ENCODE measurements at regions not wholly inside any gene's neighbourhood (a gene's known extent, or its start where the extent isn't known, plus 50 kb on each side); places are given as distances from the start of the nearest gene placed in this dataset.
A peak's percentile ranks its signal among the peaks of the same experiment; 100 is the strongest.
"Not testable (repeated sequence)": the region's sequence is repeated elsewhere in the genome, so short reads cannot be mapped to it uniquely, and the experiment has no call there.

- Mint-ChIP-seq H3K4me1 (ENCODE audit: low read depth) (no peaks in the 10 kb centered on the region), H3K36me3 (ENCODE audit: insufficient read depth) (no peaks in the 10 kb centered on the region), H3K27me3 (ENCODE audit: low read depth) (no peaks in the 10 kb centered on the region), H3K9me3 (no peaks in the 10 kb centered on the region), H3K4me3 (no peak overlapping the region)
- ATAC-seq (no peak), DNase-seq (no peak)
Measured at GRCh38 chr3:19016851-19017250, 131.5 kb upstream of the KCNH8 start.

- H3K9me3 Mint-ChIP-seq = no peaks in the 10 kb centered on the region
- H3K4me3 Mint-ChIP-seq = no peak overlapping the region
- no peak for DNase-seq
- H3K27me3 Mint-ChIP-seq (ENCODE audit: low read depth) = no peaks in the 10 kb centered on the region
- ATAC-seq = no peak
- H3K36me3 Mint-ChIP-seq (ENCODE audit: insufficient read depth) = no peaks in the 10 kb centered on the region
- H3K4me1 Mint-ChIP-seq (ENCODE audit: low read depth) = no peaks in the 10 kb centered on the region
Measured at GRCh38 chr3:19013879-19014278, 134.4 kb upstream of the KCNH8 start.

DNA sequence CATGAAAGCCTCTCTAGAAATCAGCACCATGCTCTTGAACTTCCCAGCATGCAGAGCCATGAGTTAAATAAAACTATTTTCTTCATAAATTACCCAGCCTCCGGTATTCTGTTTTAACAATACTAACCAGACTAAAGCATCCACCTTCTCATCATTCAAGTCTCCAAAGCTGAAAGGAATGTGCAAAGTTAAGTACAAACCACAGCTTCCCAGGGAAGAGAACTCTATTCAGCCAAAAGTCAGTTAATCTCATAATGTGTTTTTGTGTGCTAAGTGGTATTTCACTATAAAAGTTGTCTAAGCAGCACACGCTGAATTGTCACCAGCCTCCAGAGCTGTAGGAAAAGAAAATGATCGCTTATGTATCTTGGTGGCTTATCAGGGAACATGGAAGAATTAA is 135.5 kb upstream of the KCNH8 start:
- DNase-seq = no peak
- no peaks in the 10 kb centered on the region for H3K27me3 Mint-ChIP-seq (ENCODE audit: low read depth)
- H3K9me3 Mint-ChIP-seq = no peaks in the 10 kb centered on the region
- no peaks in the 10 kb centered on the region for H3K4me1 Mint-ChIP-seq (ENCODE audit: low read depth)
- no peak for ATAC-seq
- H3K36me3 Mint-ChIP-seq (ENCODE audit: insufficient read depth) = no peaks in the 10 kb centered on the region
- no peak overlapping the region for H3K4me3 Mint-ChIP-seq

GRCh38 chr3:19002606-19003005 is 145.7 kb upstream of the KCNH8 start:
- Mint-ChIP-seq H3K27me3 (ENCODE audit: low read depth) (no peaks in the 10 kb centered on the region), H3K9me3 (no peaks in the 10 kb centered on the region), H3K36me3 (ENCODE audit: insufficient read depth) (no peaks in the 10 kb centered on the region), H3K4me1 (ENCODE audit: low read depth) (no peaks in the 10 kb centered on the region), H3K4me3 (no peak overlapping the region)
- no peak for DNase-seq
- ATAC-seq = no peak

DNA sequence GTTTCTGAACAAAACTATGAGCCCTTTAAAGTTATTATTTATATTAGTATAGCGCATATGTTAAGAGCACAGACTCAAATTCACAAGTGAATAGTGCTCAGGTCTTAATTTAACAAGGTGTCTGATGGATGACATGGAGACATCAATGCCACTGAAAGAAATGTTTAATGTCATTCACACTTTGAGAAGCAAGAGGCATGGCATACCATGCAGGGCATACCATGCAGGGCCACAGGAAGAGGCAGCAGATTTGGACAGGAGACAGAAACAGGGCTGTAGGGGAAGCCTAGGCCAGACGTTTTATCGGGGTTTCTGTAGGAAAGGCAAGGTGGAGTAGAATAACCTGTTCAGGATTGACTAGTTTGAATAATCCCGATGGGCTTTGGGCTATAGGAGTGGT is 150.2 kb upstream of the KCNH8 start:
- no peak for ATAC-seq
- Mint-ChIP-seq H3K36me3 (ENCODE audit: insufficient read depth) (no peaks in the 10 kb centered on the region), H3K4me3 (no peak overlapping the region), H3K4me1 (ENCODE audit: low read depth) (no peaks in the 10 kb centered on the region), H3K9me3 (peaks cover 3% of the 10 kb centered on the region), H3K27me3 (ENCODE audit: low read depth) (peaks cover 4% of the 10 kb centered on the region)
- DNase-seq = no peak

DNA sequence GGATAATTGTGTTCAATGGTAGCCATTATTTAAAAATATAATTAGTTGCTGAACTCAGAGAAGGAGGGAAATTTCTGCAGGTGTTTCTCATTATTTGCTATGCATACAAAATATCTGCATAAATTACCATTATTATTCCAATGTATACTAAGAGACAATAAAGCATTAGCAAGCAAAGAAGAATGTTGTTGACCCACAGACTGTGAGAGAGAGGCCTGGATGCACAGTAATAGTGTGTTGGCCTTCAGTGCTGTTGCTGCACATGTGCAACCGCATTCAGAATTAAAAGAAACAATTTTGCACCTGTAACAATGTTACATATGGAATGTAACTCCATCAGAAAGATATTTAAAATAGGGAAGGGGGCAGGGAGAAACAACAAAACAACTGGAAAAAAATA is 155.6 kb upstream of the KCNH8 start:
- Mint-ChIP-seq H3K4me1 (ENCODE audit: low read depth) (peaks cover 14% of the 10 kb centered on the region), H3K36me3 (ENCODE audit: insufficient read depth) (no peaks in the 10 kb centered on the region), H3K27me3 (ENCODE audit: low read depth) (peaks cover 24% of the 10 kb centered on the region), H3K9me3 (peaks cover 3% of the 10 kb centered on the region), H3K4me3 (no peak overlapping the region)
- ATAC-seq (no peak), DNase-seq (no peak)

DNA sequence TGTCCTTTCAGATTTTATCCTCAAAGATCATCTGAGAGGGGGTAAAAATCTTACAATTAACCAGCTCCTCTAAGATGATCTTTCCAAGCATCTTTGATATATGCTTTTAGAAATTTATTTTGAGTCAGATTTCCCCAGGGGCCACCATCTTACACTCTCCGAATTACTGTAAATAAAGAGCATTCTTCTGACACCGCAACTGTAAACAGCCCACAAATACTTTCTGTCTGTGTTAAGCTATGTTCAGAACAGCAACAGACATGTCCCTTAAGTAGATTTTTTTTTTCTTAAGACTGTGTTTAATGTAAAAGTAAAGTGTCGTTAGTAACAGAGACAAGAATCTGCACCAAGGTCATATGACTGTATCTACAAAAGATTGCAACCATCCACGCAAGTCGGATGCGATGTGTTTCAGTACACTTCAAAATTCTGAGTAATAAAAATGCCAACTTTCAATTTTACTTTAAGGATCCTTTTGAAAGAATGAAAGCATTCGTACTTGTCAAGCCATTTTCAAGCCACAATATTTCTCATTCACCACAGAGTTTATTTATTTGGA is 159.0 kb upstream of the KCNH8 start:
- peaks cover 27% of the 10 kb centered on the region for H3K27me3 Mint-ChIP-seq (ENCODE audit: low read depth)
- no peak for DNase-seq
- peaks cover 14% of the 10 kb centered on the region for H3K4me1 Mint-ChIP-seq (ENCODE audit: low read depth)
- ATAC-seq = peak; percentile 72 to 85
- H3K36me3 Mint-ChIP-seq (ENCODE audit: insufficient read depth) = no peaks in the 10 kb centered on the region
- H3K9me3 Mint-ChIP-seq = no peaks in the 10 kb centered on the region
- H3K4me3 Mint-ChIP-seq = peak overlapping the region; percentile 40

DNA sequence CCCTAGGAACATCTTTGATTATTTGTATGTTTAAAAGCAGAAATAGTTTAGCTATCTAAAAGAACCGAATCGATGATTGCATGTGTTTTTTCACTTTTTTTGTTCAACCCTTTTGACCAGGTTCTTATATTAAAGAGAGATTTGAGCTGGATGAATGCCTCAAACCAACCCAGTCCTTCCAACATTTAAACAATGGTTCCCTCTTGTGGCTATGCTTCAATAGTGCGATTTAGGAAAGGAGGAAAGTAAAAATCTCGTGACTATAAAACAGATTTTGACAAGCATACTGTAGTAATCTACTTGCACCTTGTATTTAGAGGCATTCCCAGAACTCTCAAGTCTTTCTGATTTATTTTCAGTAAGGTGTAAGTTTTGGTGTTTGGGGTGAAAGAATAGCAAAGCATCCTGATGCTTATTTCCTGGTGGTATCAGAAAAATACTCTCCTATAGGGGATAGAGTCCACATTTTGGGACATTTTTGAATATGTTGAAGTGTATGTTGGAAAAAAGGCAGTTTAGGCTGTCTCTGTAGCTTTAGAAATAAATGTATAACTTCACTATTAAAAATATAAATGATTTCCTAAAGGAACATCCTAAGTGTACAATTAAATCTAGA is 159.6 kb upstream of the KCNH8 start:
- H3K9me3 Mint-ChIP-seq = no peaks in the 10 kb centered on the region
- DNase-seq (no peak), ATAC-seq (peak; percentile 54 to 65)
- H3K27me3 Mint-ChIP-seq (ENCODE audit: low read depth) = peaks cover 27% of the 10 kb centered on the region
- H3K4me1 Mint-ChIP-seq (ENCODE audit: low read depth) = peaks cover 14% of the 10 kb centered on the region
- H3K4me3 Mint-ChIP-seq = peak overlapping the region; percentile 12
- no peaks in the 10 kb centered on the region for H3K36me3 Mint-ChIP-seq (ENCODE audit: insufficient read depth)

GRCh38 chr3:18987862-18988447 is 160.4 kb upstream of the KCNH8 start:
- ATAC-seq (no peak), DNase-seq (no peak)
- no peaks in the 10 kb centered on the region for H3K36me3 Mint-ChIP-seq (ENCODE audit: insufficient read depth)
- H3K27me3 Mint-ChIP-seq (ENCODE audit: low read depth) = peaks cover 27% of the 10 kb centered on the region
- no peaks in the 10 kb centered on the region for H3K9me3 Mint-ChIP-seq
- H3K4me1 Mint-ChIP-seq (ENCODE audit: low read depth) = peaks cover 14% of the 10 kb centered on the region
- H3K4me3 Mint-ChIP-seq = no peak overlapping the region

DNA sequence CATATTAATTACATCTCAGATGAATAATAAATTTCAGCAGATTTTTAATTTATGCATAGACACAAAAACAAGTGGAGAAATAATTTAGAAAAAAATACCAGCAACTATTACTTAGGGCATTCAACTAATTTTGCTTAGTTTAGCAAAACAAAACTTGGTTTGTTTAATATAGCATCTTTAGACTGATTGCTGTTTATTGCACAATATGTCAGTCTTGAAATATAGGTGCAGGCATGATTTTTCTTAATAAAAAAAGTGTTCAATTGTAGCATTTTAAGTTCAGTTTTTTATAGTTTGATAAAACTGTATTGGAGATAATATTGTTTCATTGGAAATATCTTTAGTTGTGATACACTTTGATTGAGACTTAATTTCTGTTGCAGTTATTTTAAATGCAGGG is 161.2 kb upstream of the KCNH8 start:
- Mint-ChIP-seq H3K4me1 (ENCODE audit: low read depth) (peaks cover 14% of the 10 kb centered on the region), H3K4me3 (no peak overlapping the region), H3K36me3 (ENCODE audit: insufficient read depth) (no peaks in the 10 kb centered on the region), H3K27me3 (ENCODE audit: low read depth) (peaks cover 29% of the 10 kb centered on the region), H3K9me3 (no peaks in the 10 kb centered on the region)
- ATAC-seq (no peak), DNase-seq (no peak)

DNA sequence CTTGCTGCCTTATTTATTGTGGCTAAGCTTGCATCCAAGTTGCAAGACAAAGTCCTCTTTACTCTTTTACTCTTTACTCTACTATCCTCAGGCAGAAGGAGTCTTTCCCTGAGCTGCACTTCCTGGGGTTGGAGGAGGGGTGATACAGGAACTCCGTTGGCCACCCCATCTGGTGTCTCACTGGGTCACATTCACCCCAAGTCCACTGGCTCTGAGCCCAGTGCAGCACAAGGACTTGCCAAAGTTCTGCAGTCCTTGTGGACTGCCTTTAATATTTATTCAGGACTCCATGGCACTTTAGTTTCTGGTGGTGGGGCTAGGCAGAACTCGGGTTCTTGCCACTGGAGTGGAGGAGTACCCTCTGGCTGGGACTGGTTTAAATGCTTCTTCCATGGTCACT is 165.4 kb upstream of the KCNH8 start:
- Mint-ChIP-seq H3K36me3 (ENCODE audit: insufficient read depth) (no peaks in the 10 kb centered on the region), H3K4me3 (no peak overlapping the region), H3K27me3 (ENCODE audit: low read depth) (peaks cover 8% of the 10 kb centered on the region), H3K4me1 (ENCODE audit: low read depth) (peaks cover 1% of the 10 kb centered on the region), H3K9me3 (no peaks in the 10 kb centered on the region)
- ATAC-seq (no peak), DNase-seq (no peak)

- Mint-ChIP-seq H3K27me3 (ENCODE audit: low read depth) (peaks cover 15% of the 10 kb centered on the region), H3K9me3 (peaks cover 17% of the 10 kb centered on the region)
- not testable (repeated sequence) for H3K36me3 Mint-ChIP-seq (ENCODE audit: insufficient read depth); H3K4me3 Mint-ChIP-seq; ATAC-seq; H3K4me1 Mint-ChIP-seq (ENCODE audit: low read depth); DNase-seq
Measured at GRCh38 chr3:18976102-18976501, 172.2 kb upstream of the KCNH8 start.

GRCh38 chr3:18968120-18968519 is 180.2 kb upstream of the KCNH8 start:
- H3K9me3 Mint-ChIP-seq = peaks cover 4% of the 10 kb centered on the region
- H3K27me3 Mint-ChIP-seq (ENCODE audit: low read depth) = peaks cover 6% of the 10 kb centered on the region
- H3K4me3 Mint-ChIP-seq = no peak overlapping the region
- H3K36me3 Mint-ChIP-seq (ENCODE audit: insufficient read depth) = no peaks in the 10 kb centered on the region
- no peak for ATAC-seq
- no peak for DNase-seq
- no peaks in the 10 kb centered on the region for H3K4me1 Mint-ChIP-seq (ENCODE audit: low read depth)

GRCh38 chr3:18965781-18966180 is 182.5 kb upstream of the KCNH8 start:
- Mint-ChIP-seq H3K4me3 (no peak overlapping the region), H3K9me3 (peaks cover 5% of the 10 kb centered on the region), H3K27me3 (ENCODE audit: low read depth) (peaks cover 8% of the 10 kb centered on the region), H3K36me3 (ENCODE audit: insufficient read depth) (no peaks in the 10 kb centered on the region), H3K4me1 (ENCODE audit: low read depth) (no peaks in the 10 kb centered on the region)
- no peak for ATAC-seq
- no peak for DNase-seq

- no peak overlapping the region for H3K4me3 Mint-ChIP-seq
- H3K36me3 Mint-ChIP-seq (ENCODE audit: insufficient read depth) = no peaks in the 10 kb centered on the region
- ATAC-seq (no peak), DNase-seq (no peak)
- H3K4me1 Mint-ChIP-seq (ENCODE audit: low read depth) = no peaks in the 10 kb centered on the region
- peaks cover 5% of the 10 kb centered on the region for H3K9me3 Mint-ChIP-seq
- H3K27me3 Mint-ChIP-seq (ENCODE audit: low read depth) = peaks cover 8% of the 10 kb centered on the region
Measured at GRCh38 chr3:18964640-18965039, 183.7 kb upstream of the KCNH8 start.
